LoVo (cell line): ENCODE measurements at regions not wholly inside any gene's neighbourhood (a gene's known extent, or its start where the extent isn't known, plus 50 kb on each side); places are given as distances from the start of the nearest gene placed in this dataset.

Experiments
- DNase-seq: peaks from one replicate; pipeline ENCODE4 v3.0.0-alpha.2; 2016; ENCODE audit warnings: low spot score

- DNase-seq: peak; percentile 19
These were observed 57.9 kb upstream of the KCNE4 start for GRCh38 chr2:222993920-222994650.

DNA sequence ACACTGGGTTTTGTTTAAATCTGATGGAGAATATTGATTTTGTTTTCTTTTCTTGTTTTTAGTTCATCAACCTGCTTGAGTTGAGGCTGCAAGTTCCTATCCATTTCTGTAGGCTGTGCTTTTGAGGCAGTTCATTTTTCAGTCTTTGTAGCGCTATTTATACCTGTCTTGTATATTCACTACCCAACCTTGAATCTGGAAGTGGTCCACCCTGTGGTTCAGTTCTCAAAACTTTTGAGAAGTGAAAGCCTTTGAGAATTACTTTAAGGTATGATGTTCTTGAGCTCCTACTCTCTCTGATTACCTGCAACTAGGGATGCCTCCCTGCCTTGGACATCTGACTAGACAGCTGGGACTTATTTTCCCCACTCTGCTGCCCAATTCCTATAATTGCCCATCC lies 53.5 kb upstream of the KCNE4 start:
- no peak for DNase-seq

- DNase-seq: no peak
These were observed 50.9 kb upstream of the KCNE4 start for GRCh38 chr2:223000872-223001796.

- no peak for DNase-seq
These were observed 50.2 kb upstream of the KCNE4 start for GRCh38 chr2:223001797-223002175.
